HAP-1 (cell line): ENCODE measurements at regions not wholly inside any gene's neighbourhood (a gene's known extent, or its start where the extent isn't known, plus 50 kb on each side); places are given as distances from the start of the nearest gene placed in this dataset.

Experiments
- DNase-seq, 2 experiments: peaks; one replicate each; pipeline ENCODE4 v3.0.0-alpha.2; 2016 to 2020; ENCODE audit warnings: low spot score in 2 of 2
- H3K27me3 ChIP-seq: fragments of 250-450 bp; sonication (Bioruptor Pico); 2 replicates; pipeline ENCODE4 v1.5.1; 2020; ENCODE audit warnings: low read depth, mild to moderate bottlenecking, moderate library complexity
- H3K36me3 ChIP-seq: fragments of 250-450 bp; sonication (Bioruptor Pico); replicated peaks from 2 replicates; pipeline ENCODE4 v1.5.1; 2020; ENCODE audit warnings: mild to moderate bottlenecking
- H3K4me1 ChIP-seq: fragments of 250-450 bp; sonication (Bioruptor Pico); 2 replicates; pipeline ENCODE4 v1.5.1; 2020; ENCODE audit warnings: mild to moderate bottlenecking
- H3K4me3 ChIP-seq: fragments of 250-450 bp; sonication (Bioruptor Pico); 2 replicates; pipeline ENCODE4 v1.5.1; 2020; ENCODE audit warnings: mild to moderate bottlenecking, moderate library complexity
- H3K9me3 ChIP-seq: fragments of 250-450 bp; sonication (Bioruptor Pico); 2 replicates; pipeline ENCODE4 v1.5.1; 2020; ENCODE audit warnings: mild to moderate bottlenecking, moderate library complexity
- in situ Hi-C: fragments of 300-500 bp; cut with MboI; formaldehyde crosslinking; loops from 3 replicates; pipeline ENCODE4 v1.14.3; 2020; ENCODE audit warnings: low sequenced_read_pairs, inconsistent platforms, mixed read lengths

GRCh38 chr12:91387461-91388134 lies 205.0 kb upstream of the DCN start:
- H3K27me3 ChIP-seq = no peaks in the 10 kb centered on the region
- in situ Hi-C loops = loop anchor here (25.0 kb wide), 1 partner anchor 1175 kb away; no protein-coding TSS in a partner anchor
- no peaks in the 10 kb centered on the region for H3K36me3 ChIP-seq
- H3K9me3 ChIP-seq = no peaks in the 10 kb centered on the region
- no peak overlapping the region for H3K4me3 ChIP-seq
- H3K4me1 ChIP-seq = peaks cover 2% of the 10 kb centered on the region
- DNase-seq = no peak

DNA sequence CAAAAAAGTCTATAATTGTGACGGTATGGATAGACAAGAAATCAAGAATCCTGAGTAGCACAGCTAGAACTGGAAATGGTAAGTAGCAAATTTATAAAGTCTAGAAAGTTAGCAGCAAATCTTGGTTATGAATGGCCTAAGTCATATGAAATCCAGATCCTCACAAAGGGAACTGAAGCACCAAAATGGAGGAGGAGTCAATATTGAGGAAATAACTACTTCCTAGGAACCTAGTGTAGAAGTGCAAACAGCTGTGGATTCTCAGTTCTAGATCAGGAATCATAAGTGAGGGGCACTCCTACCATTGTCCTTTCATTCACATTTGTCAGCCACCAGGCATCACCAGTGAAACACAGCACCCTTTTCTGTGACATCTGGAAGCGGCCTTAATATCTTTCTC lies 202.2 kb upstream of the DCN start:
- no peak for DNase-seq

GRCh38 chr12:91384366-91384765 lies 201.7 kb upstream of the DCN start:
- Histone ChIP-seq H3K4me1 (peaks cover 12% of the 10 kb centered on the region), H3K9me3 (no peaks in the 10 kb centered on the region), H3K27me3 (no peaks in the 10 kb centered on the region), H3K36me3 (no peaks in the 10 kb centered on the region), H3K4me3 (no peak overlapping the region)
- in situ Hi-C loops = loop anchor here (25.0 kb wide), 1 partner anchor 1178 kb away; no protein-coding TSS in a partner anchor
- no peak for DNase-seq

More for the DNA sequence above, 202.2 kb upstream of the DCN start:
- in situ Hi-C loops = loop anchor here (25.0 kb wide), 1 partner anchor 1177 kb away; no protein-coding TSS in a partner anchor
- Histone ChIP-seq H3K4me3 (no peak overlapping the region), H3K9me3 (no peaks in the 10 kb centered on the region), H3K4me1 (peaks cover 12% of the 10 kb centered on the region), H3K36me3 (no peaks in the 10 kb centered on the region), H3K27me3 (no peaks in the 10 kb centered on the region)

GRCh38 chr12:91383099-91383498 lies 200.5 kb upstream of the DCN start:
- H3K9me3 ChIP-seq = no peaks in the 10 kb centered on the region
- no peak for DNase-seq
- H3K27me3 ChIP-seq = no peaks in the 10 kb centered on the region
- peaks cover 12% of the 10 kb centered on the region for H3K4me1 ChIP-seq
- in situ Hi-C loops = loop anchor here (25.0 kb wide), 1 partner anchor 1179 kb away; no protein-coding TSS in a partner anchor
- no peak overlapping the region for H3K4me3 ChIP-seq
- H3K36me3 ChIP-seq = no peaks in the 10 kb centered on the region

- Histone ChIP-seq H3K9me3 (no peaks in the 10 kb centered on the region), H3K4me3 (peak overlapping the region; percentile 11)
- in situ Hi-C loops = loop anchor here (25.0 kb wide), 1 partner anchor 1180 kb away; no protein-coding TSS in a partner anchor
Observed at GRCh38 chr12:91382081-91382543, 199.5 kb upstream of the DCN start.

GRCh38 chr12:91381309-91381804 lies 198.7 kb upstream of the DCN start:
- Histone ChIP-seq H3K4me3 (peak overlapping the region; percentile 11), H3K9me3 (no peaks in the 10 kb centered on the region), H3K4me1 (peaks cover 12% of the 10 kb centered on the region), H3K36me3 (no peaks in the 10 kb centered on the region), H3K27me3 (no peaks in the 10 kb centered on the region)
- in situ Hi-C loops = loop anchor here (25.0 kb wide), 1 partner anchor 1181 kb away; no protein-coding TSS in a partner anchor
- peak; percentile 83 to 97 for DNase-seq

More at GRCh38 chr12:91382081-91382543, 199.5 kb upstream of the DCN start:
- H3K36me3 ChIP-seq = no peaks in the 10 kb centered on the region
- peak; percentile 88 to 91 for DNase-seq
- H3K27me3 ChIP-seq = no peaks in the 10 kb centered on the region
- H3K4me1 ChIP-seq = peaks cover 12% of the 10 kb centered on the region

DNA sequence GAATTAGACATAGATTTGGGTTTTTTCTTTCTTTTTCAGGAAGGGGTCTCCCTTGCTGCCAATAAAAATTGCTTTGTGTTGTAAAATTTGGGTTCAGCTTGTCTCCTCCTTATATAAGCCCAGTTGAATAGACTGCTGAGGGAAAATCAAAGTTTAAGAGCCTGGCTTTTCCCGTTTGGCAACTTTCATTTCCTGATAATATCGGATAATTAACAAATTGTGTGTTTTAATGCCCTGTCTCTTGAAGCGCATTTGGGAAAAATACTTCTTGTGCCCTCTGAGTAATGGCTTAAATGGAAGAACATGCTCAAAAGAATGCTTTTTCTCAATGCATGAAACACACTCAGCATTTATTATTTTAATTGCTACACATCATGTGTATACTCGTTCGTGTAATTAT lies 198.0 kb upstream of the DCN start:
- Histone ChIP-seq H3K27me3 (no peaks in the 10 kb centered on the region), H3K4me1 (peaks cover 12% of the 10 kb centered on the region), H3K4me3 (no peak overlapping the region), H3K9me3 (no peaks in the 10 kb centered on the region), H3K36me3 (no peaks in the 10 kb centered on the region)
- in situ Hi-C loops = loop anchor here (25.0 kb wide), 1 partner anchor 1182 kb away; no protein-coding TSS in a partner anchor
- DNase-seq = no peak

- H3K36me3 ChIP-seq = no peaks in the 10 kb centered on the region
- no peak for DNase-seq
- no peaks in the 10 kb centered on the region for H3K9me3 ChIP-seq
- no peak overlapping the region for H3K4me3 ChIP-seq
- peaks cover 12% of the 10 kb centered on the region for H3K4me1 ChIP-seq
- H3K27me3 ChIP-seq = no peaks in the 10 kb centered on the region
- in situ Hi-C loops = loop anchor here (25.0 kb wide), 1 partner anchor 1183 kb away; no protein-coding TSS in a partner anchor
Observed at GRCh38 chr12:91379051-91379775, 196.6 kb upstream of the DCN start.

- no peak for DNase-seq
- no peak overlapping the region for H3K4me3 ChIP-seq
- in situ Hi-C loops = loop anchor here (25.0 kb wide), 1 partner anchor 1185 kb away; no protein-coding TSS in a partner anchor
- no peaks in the 10 kb centered on the region for H3K36me3 ChIP-seq
- no peaks in the 10 kb centered on the region for H3K27me3 ChIP-seq
- H3K4me1 ChIP-seq = peaks cover 9% of the 10 kb centered on the region
- H3K9me3 ChIP-seq = no peaks in the 10 kb centered on the region
Observed at GRCh38 chr12:91377436-91377835, 194.8 kb upstream of the DCN start.

DNA sequence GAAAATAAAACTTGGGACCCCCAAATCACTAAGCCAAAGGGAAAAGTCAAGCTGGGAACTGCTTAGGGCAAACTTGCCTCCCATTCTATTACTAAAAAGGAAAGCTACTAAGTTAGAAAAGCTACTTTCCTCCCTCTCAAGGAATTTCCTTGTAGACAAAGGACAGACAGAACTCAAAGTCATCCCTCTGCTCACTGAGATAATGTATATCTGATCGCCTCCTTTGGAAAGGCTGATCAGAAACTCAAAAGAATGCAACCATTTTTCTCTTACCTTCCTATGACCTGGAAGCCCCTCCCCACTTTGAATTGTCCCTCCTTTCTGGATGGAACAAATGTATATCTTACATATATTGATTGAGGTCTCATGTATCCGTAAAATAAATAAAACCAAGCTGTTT lies 190.5 kb upstream of the DCN start:
- no peaks in the 10 kb centered on the region for H3K9me3 ChIP-seq
- H3K4me3 ChIP-seq = no peak overlapping the region
- in situ Hi-C loops = no loop called here
- no peaks in the 10 kb centered on the region for H3K4me1 ChIP-seq
- no peaks in the 10 kb centered on the region for H3K36me3 ChIP-seq
- DNase-seq = no peak
- H3K27me3 ChIP-seq = no peaks in the 10 kb centered on the region

DNA sequence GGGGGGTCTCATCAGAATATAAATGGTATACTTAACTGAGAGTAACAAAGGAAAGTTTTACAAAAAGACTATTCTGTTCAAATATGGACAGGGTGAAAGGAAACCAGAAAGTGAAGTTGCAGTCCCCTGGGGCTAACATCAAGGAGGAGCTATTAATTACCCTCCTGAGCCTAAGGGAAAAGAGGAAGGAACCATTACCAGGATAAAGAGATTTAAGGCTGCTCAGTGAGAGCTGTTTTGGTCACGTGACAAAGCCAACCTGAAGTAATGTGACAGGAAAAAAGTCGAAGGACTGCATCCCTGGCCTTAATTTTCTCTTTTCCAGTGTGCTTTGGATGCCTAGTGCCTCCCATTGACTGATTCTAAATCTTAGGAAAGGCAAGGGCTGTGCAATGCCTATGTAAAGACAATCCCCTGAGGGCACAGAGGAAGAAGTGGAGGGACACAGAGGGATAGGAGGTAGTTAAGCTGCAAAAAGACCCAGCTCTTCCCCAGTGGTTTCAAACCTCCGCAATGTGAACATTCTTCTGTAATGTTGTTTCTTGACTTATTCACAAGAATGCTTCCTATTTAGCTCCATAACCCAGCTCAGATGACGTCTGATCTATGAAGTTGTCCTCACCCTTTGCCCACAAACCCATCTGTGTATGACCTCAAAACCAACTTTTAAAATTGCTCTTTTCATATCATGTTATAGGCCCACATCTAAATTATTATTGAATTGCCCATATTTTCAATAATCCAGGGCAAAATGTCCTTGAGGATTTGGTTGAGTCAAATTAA lies 187.7 kb upstream of the DCN start:
- Histone ChIP-seq H3K27me3 (no peaks in the 10 kb centered on the region), H3K36me3 (no peaks in the 10 kb centered on the region), H3K4me1 (no peaks in the 10 kb centered on the region), H3K9me3 (no peaks in the 10 kb centered on the region), H3K4me3 (no peak overlapping the region)
- in situ Hi-C loops = no loop called here
- peak in 1 of 2 experiments; percentile 13 for DNase-seq

- H3K9me3 ChIP-seq = no peaks in the 10 kb centered on the region
- no peaks in the 10 kb centered on the region for H3K4me1 ChIP-seq
- H3K4me3 ChIP-seq = no peak overlapping the region
- DNase-seq = no peak
- H3K36me3 ChIP-seq = no peaks in the 10 kb centered on the region
- in situ Hi-C loops = no loop called here
- no peaks in the 10 kb centered on the region for H3K27me3 ChIP-seq
Observed at GRCh38 chr12:91368613-91369012, 186.0 kb upstream of the DCN start.

- in situ Hi-C loops = no loop called here
- H3K9me3 ChIP-seq = no peaks in the 10 kb centered on the region
- no peaks in the 10 kb centered on the region for H3K36me3 ChIP-seq
- H3K4me3 ChIP-seq = no peak overlapping the region
- H3K27me3 ChIP-seq = peaks cover 4% of the 10 kb centered on the region; the same call in 1 of the 2 replicates
- DNase-seq = peak in 1 of 2 experiments; percentile 23
- peaks cover 3% of the 10 kb centered on the region; the same call in 1 of the 2 replicates for H3K4me1 ChIP-seq
Observed at GRCh38 chr12:91367234-91367849, 184.7 kb upstream of the DCN start.
